ENCODE measurements at regions not wholly inside any gene's neighbourhood (a gene's known extent, or its start where the extent isn't known, plus 50 kb on each side); places are given as distances from the start of the nearest gene placed in this dataset.

DNA sequence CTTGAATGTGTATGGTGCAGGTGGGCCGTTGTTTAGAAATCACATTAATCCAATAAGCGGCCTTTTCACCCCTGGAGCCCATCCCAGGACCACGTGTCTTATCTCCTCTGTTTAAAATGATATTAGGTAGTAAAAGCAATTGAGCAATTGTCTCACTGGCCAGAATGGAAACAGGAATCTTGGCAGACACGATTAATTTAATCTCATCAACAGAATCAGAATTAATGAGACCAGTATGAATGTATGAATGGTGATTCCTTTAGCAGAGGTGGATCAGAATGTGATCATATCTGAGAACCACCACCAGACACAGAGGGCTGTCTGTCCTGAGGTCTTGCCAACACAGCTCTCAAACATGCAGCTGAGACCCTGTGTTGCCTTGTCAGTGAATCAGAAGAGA, 1591.4 kb downstream of the REEP3 start:
- intact Hi-C loops (cut with micrococcal nuclease): no loop called here
- TF ChIP-seq, protein P1, sequence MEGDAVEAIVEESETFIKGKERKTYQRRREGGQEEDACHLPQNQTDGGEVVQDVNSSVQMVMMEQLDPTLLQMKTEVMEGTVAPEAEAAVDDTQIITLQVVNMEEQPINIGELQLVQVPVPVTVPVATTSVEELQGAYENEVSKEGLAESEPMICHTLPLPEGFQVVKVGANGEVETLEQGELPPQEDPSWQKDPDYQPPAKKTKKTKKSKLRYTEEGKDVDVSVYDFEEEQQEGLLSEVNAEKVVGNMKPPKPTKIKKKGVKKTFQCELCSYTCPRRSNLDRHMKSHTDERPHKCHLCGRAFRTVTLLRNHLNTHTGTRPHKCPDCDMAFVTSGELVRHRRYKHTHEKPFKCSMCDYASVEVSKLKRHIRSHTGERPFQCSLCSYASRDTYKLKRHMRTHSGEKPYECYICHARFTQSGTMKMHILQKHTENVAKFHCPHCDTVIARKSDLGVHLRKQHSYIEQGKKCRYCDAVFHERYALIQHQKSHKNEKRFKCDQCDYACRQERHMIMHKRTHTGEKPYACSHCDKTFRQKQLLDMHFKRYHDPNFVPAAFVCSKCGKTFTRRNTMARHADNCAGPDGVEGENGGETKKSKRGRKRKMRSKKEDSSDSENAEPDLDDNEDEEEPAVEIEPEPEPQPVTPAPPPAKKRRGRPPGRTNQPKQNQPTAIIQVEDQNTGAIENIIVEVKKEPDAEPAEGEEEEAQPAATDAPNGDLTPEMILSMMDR (IDR thresholded peaks at IDR 0.05): no peak
- ChIA-PET POLR2A (no interaction called here), CTCF (no interaction called here)
- Mint-ChIP-seq H3K4me3 (no peak overlapping the region), H3K27ac (no peak overlapping the region), H3K36me3 (ENCODE audit: low read depth) (no peaks in the 10 kb centered on the region), H3K4me1 (no peaks in the 10 kb centered on the region), H3K27me3 (no peaks in the 10 kb centered on the region), H3K9me3 (peaks cover 7% of the 10 kb centered on the region)
- DNase-seq (no peak), ATAC-seq (ENCODE audit: low read depth) (no peak)

DNA sequence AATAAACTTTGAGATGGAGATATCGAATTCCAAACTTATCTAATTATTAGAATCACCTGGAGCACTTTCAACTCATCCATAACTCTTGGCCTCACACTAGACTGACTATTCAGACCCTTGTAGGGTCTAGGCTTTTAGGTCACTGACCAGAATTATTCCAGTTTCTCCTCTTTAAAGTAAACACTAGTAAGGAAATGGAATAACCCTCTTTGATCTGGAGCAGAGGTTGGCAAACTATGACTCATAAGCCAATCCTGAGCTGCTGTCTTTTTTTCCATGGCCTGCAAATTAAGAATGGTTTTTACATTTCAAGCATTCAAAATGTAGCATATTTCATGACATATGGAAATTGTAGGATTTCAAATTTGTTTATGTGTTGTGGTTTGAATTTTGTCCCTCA, 1601.9 kb downstream of the REEP3 start:
- no peak for DNase-seq
- intact Hi-C loops (cut with micrococcal nuclease): no loop called here
- no peak for ATAC-seq (ENCODE audit: low read depth)
- ChIA-PET POLR2A (no interaction called here), CTCF (no interaction called here)
- Mint-ChIP-seq H3K36me3 (ENCODE audit: low read depth) (no peaks in the 10 kb centered on the region), H3K4me3 (no peak overlapping the region), H3K4me1 (no peaks in the 10 kb centered on the region), H3K9me3 (peaks cover 7% of the 10 kb centered on the region), H3K27ac (no peak overlapping the region), H3K27me3 (no peaks in the 10 kb centered on the region)
- TF ChIP-seq, protein P1 (IDR thresholded peaks at IDR 0.05): no peak

DNA sequence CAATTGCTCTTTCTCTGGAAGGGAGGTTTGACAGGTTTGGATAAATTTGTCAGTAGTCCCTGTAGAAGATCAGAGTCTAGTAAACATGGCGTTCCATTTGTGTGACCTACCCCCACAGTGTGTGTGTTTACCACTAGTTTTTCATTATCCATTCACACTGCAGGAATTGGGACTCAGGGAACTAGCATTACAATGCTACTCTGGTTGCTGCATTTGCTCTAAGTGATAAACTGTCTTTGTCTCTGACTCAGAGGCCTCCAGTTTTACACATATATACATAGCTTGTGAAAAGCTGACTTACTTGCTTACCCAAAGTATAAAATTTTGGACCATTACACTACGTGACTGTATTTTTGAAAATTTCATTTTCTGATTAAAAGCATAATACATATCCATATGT, 1604.0 kb downstream of the REEP3 start:
- DNase-seq: no peak
- intact Hi-C loops (cut with micrococcal nuclease): no loop called here
- ChIA-PET POLR2A (no interaction called here), CTCF (no interaction called here)
- no peak overlapping the region for H3K27ac Mint-ChIP-seq
- no peaks in the 10 kb centered on the region for H3K27me3 Mint-ChIP-seq
- H3K9me3 Mint-ChIP-seq: peaks cover 3% of the 10 kb centered on the region
- no peak overlapping the region for H3K4me3 Mint-ChIP-seq
- no peaks in the 10 kb centered on the region for H3K36me3 Mint-ChIP-seq (ENCODE audit: low read depth)
- TF ChIP-seq, protein P1 (IDR thresholded peaks at IDR 0.05): no peak
- ATAC-seq (ENCODE audit: low read depth): no peak
- H3K4me1 Mint-ChIP-seq: no peaks in the 10 kb centered on the region

DNA sequence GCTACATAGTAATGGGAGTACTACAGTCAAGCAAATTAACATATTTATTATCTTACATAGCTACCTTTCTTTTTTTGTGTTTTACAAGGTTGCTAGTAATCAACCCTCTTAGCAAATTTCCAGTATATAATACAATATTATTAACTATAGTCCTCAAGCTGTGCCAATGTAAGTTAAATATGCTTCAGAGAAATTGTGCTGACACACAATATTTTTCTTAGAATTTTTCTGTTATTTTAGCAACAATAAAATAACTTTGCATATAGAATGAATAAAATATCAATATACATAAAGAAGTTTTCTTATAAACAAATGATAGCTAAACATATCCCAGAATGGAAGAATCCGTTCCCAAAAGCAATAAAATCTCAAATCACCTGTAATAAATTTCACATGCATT, 1605.1 kb downstream of the REEP3 start:
- intact Hi-C loops (cut with micrococcal nuclease): no loop called here

DNA sequence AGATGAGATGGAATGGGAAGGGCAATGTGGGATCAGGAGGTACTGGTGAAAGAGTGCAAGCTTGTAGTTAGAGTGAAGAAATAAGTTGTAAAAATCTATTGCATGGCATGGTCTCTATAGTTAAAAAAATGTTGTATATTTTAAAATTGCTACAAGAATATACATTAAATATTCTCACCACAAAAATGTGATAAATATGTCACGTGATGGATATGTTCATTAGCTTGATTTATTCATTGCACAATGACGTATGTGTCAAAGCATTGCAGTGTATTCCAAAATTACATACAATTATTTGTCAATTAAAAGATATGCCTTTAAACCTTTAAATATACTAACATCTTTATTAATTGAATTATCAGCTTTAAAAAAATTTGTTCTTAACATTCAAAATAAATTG, 1607.1 kb downstream of the REEP3 start:
- no peaks in the 10 kb centered on the region for H3K9me3 Mint-ChIP-seq
- TF ChIP-seq, protein P1 (IDR thresholded peaks at IDR 0.05): no peak
- no peaks in the 10 kb centered on the region for H3K27me3 Mint-ChIP-seq
- DNase-seq (no peak), ATAC-seq (ENCODE audit: low read depth) (no peak)
- no peak overlapping the region for H3K4me3 Mint-ChIP-seq
- intact Hi-C loops (cut with micrococcal nuclease): no loop called here
- no peaks in the 10 kb centered on the region for H3K4me1 Mint-ChIP-seq
- ChIA-PET POLR2A (no interaction called here), CTCF (no interaction called here)
- H3K36me3 Mint-ChIP-seq (ENCODE audit: low read depth): no peaks in the 10 kb centered on the region
- no peak overlapping the region for H3K27ac Mint-ChIP-seq

More for the DNA sequence above, 1605.1 kb downstream of the REEP3 start:
- Mint-ChIP-seq H3K4me3 (no peak overlapping the region), H3K27me3 (no peaks in the 10 kb centered on the region), H3K27ac (no peak overlapping the region), H3K4me1 (no peaks in the 10 kb centered on the region), H3K36me3 (ENCODE audit: low read depth) (no peaks in the 10 kb centered on the region), H3K9me3 (no peaks in the 10 kb centered on the region)
- ChIA-PET POLR2A (no interaction called here), CTCF (no interaction called here)
- no peak for ATAC-seq (ENCODE audit: low read depth)
- TF ChIP-seq, protein P1 (IDR thresholded peaks at IDR 0.05): no peak
- DNase-seq: no peak
